GM23248 (cell line): ENCODE measurements at regions not wholly inside any gene's neighbourhood (a gene's known extent, or its start where the extent isn't known, plus 50 kb on each side); places are given as distances from the start of the nearest gene placed in this dataset.
"Not testable (repeated sequence)": the region's sequence is repeated elsewhere in the genome, so short reads cannot be mapped to it uniquely, and the experiment has no call there.

ENCODE experiments used
- DNase-seq: peaks from one replicate; pipeline ENCODE4 v3.0.0-alpha.2; 2015
- H2AFZ ChIP-seq: fragments of 200-600 bp; sonication (generic); 2 replicates; pipeline ENCODE4 v1.6.1; 2016; ENCODE audit warnings: antibody characterized with exemption
- H3F3A ChIP-seq: fragments of 200-600 bp; sonication (generic); 2 replicates; pipeline ENCODE4 v1.6.1; 2016; ENCODE audit warnings: mild to moderate bottlenecking, antibody characterized with exemption, mixed run types; ENCODE audit not compliant: insufficient read depth
- H3K27ac ChIP-seq: fragments of 200-600 bp; sonication (generic); 2 replicates; pipeline ENCODE4 v1.5.1; 2016; ENCODE audit warnings: mild to moderate bottlenecking
- H3K27me3 ChIP-seq: fragments of 200-600 bp; sonication (generic); replicated peaks from 2 replicates; pipeline ENCODE4 v1.6.1; 2016; ENCODE audit warnings: mild to moderate bottlenecking; ENCODE audit not compliant: insufficient read depth
- H3K36me3 ChIP-seq: fragments of 200-600 bp; sonication (generic); 2 replicates; pipeline ENCODE4 v1.6.1; 2016; ENCODE audit warnings: low read depth, mild to moderate bottlenecking
- H3K4me1 ChIP-seq: fragments of 200-600 bp; sonication (generic); 2 replicates; pipeline ENCODE4 v1.6.1; 2016; ENCODE audit warnings: mild to moderate bottlenecking; ENCODE audit not compliant: insufficient read depth
- H3K4me2 ChIP-seq: fragments of 200-600 bp; sonication (generic); one replicate; pipeline ENCODE4 v1.6.1; 2016; ENCODE audit warnings: mild to moderate bottlenecking; ENCODE audit not compliant: unreplicated experiment
- H3K4me3 ChIP-seq: fragments of 200-600 bp; sonication (generic); 2 replicates; pipeline ENCODE4 v1.5.1; 2016; ENCODE audit warnings: mild to moderate bottlenecking
- H3K79me2 ChIP-seq: fragments of 200-600 bp; sonication (generic); 2 replicates; pipeline ENCODE4 v1.6.1; 2016; ENCODE audit warnings: mild to moderate bottlenecking; ENCODE audit not compliant: insufficient read depth
- H3K9ac ChIP-seq: fragments of 200-600 bp; sonication (generic); 2 replicates; pipeline ENCODE4 v1.6.1; 2016; ENCODE audit warnings: mild to moderate bottlenecking
- H3K9me2 ChIP-seq: fragments of 200-600 bp; sonication (generic); 2 replicates; pipeline ENCODE4 v1.6.1; 2016; ENCODE audit warnings: mixed run types, mild to moderate bottlenecking, moderate library complexity; ENCODE audit not compliant: insufficient read depth
- H3K9me3 ChIP-seq: fragments of 200-600 bp; sonication (generic); one replicate; pipeline ENCODE4 v1.6.1; 2017; ENCODE audit warnings: low read depth
- H4K20me1 ChIP-seq: fragments of 200-600 bp; sonication (generic); 2 replicates; pipeline ENCODE4 v1.6.0; 2016; ENCODE audit not compliant: insufficient read depth
- EZH2 ChIP-seq: fragments of 200-600 bp; sonication (generic); IDR thresholded peaks from 2 replicates; pipeline ENCODE4 v1.6.1; 2018; ENCODE audit warnings: antibody characterized with exemption, mild to moderate bottlenecking; ENCODE audit not compliant: insufficient read depth, poor library complexity, severe bottlenecking
- EZH2phosphoT487 ChIP-seq: fragments of 200-600 bp; sonication (generic); IDR thresholded peaks from 2 replicates; pipeline ENCODE4 v1.6.1; 2018; ENCODE audit warnings: antibody characterized with exemption, moderate library complexity, mild to moderate bottlenecking, low read depth; ENCODE audit not compliant: insufficient read depth
- WGBS, 2 experiments: methylation state at CpG; one replicate each; pipeline ENCODE4 v1.1.6; 2015 to 2017; ENCODE audit warnings: low lambda C conversion rate in 2 of 2, low coverage in 1 of 2; ENCODE audit errors: missing lambda C conversion rate in 2 of 2; 5-methylcytosine and 5-hydroxymethylcytosine counted together
- in situ Hi-C: fragments of 300-500 bp; cut with MboI; formaldehyde crosslinking; loops from 2 replicates; pipeline ENCODE4 v1.15.0; 2020

DNA sequence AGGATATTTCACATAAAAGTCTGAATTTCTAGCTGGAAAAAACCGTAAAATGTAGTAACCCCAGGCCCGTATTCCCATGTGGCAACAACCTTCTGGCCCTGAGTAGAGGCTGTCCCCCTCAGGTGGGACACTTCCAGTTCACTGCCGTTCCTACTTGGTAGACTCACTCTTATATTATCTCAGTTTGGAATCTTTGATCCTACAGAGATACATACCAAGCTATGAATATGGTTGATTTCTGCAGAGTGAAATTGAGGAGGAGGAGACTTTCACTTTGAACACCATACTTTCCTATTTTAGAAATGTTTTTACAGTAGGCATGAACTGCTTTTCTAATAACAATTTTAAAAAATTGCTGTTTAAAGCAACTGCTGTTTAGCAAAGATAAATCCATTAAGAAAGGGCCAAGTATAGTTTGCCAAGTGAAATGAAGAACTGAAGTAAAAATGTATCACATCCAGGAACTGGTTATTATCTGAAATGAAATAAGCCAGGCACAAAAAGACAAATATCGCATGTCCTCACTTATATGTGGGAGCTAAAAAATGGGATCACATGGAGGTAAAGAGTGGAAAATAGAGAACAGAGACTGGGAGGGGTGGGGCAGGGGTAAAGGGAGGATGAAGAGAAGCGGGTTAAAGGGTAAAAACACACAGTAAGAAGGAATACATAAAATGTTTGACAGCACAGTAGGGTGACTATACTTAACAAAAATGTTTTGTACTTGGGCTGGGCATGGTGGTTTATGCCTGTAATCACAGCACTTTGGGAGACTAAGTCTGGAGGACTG, 92.8 kb upstream of the METAP2 start:
- Histone ChIP-seq H4K20me1 (no peaks in the 10 kb centered on the region), H3K9ac (no peak overlapping the region), H2AFZ (0 out of 2 replicates have a peak overlapping the region, but pooled peaks have one; percentile 26), H3K27ac (no peak overlapping the region), H3K4me2 (no peak overlapping the region), H3K4me1 (peaks cover 21% of the 10 kb centered on the region), H3K79me2 (no peaks in the 10 kb centered on the region), H3K36me3 (no peaks in the 10 kb centered on the region), H3K9me2 (no peaks in the 10 kb centered on the region), H3K9me3 (no peaks in the 10 kb centered on the region), H3F3A (peaks cover 8% of the 10 kb centered on the region; the same call in 1 of the 2 replicates), H3K4me3 (no peak overlapping the region), H3K27me3 (no peaks in the 10 kb centered on the region)
- peak; percentile 41 for DNase-seq
- TF ChIP-seq EZH2 (no peak), EZH2phosphoT487 (no peak)
- in situ Hi-C loops = no loop called here
- 58 to 64% methylated on average over 5 of the region's 5 CpGs for WGBS, 2 experiments

DNA sequence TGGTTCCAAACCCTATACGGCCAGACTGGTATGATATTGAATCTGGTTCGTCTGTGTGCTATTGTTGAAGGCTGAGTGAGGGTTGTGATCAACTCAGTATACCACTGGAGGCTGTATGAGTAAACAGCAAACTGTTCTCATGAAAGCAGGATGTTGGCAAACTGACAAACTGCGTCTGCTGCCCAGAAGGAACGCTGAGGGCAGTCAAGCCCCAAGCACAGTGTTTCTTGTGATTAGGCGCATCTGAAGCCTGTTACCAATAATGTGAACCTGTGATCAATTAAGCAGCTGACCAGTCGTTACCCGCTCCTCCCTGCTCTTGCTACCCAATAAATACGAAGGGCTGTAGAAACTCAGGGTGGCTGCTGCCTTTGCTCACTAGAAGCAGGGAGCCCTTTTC, 90.0 kb upstream of the METAP2 start:
- H4K20me1 ChIP-seq, H3K36me3 ChIP-seq, H3F3A ChIP-seq, H3K27ac ChIP-seq, H3K27me3 ChIP-seq, H3K9me3 ChIP-seq, H3K79me2 ChIP-seq, H3K9me2 ChIP-seq, in situ Hi-C loops: not testable (repeated sequence)
- H3K4me2 ChIP-seq = peak overlapping the region; percentile 52
- H3K4me3 ChIP-seq = peak overlapping the region; percentile 44
- 2 to 3% methylated on average over 8 of the region's 8 CpGs for WGBS, 2 experiments
- DNase-seq = peak; percentile 68
- H2AFZ ChIP-seq = peak overlapping the region; percentile 60
- peaks cover 21% of the 10 kb centered on the region for H3K4me1 ChIP-seq
- H3K9ac ChIP-seq = peak overlapping the region; percentile 21

DNA sequence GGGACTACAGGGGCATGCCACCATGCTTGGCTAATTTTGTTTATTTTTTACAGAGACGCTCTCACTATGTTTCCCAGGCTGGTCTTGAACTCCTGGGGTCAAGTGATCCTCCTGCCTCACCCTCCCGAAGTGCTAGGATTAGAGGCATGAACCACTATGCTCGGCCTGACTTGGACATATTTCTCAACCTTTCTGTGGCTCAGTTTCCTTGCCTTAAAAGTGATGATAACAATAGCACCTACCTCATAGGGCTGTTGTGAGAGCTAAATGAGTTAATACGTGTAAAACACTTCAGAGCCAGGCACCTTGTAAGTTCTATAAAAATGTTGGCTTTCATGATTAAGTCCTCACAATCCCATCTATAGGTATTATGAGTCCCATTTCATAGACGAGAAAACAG, 89.2 kb upstream of the METAP2 start:
- H3K36me3 ChIP-seq = no peaks in the 10 kb centered on the region
- no peaks in the 10 kb centered on the region for H3K9me2 ChIP-seq
- H4K20me1 ChIP-seq = no peaks in the 10 kb centered on the region
- no peak for DNase-seq
- peaks cover 21% of the 10 kb centered on the region for H3K4me1 ChIP-seq
- no peak overlapping the region for H3K27ac ChIP-seq
- H3K4me2 ChIP-seq = peak overlapping the region; percentile 83
- H2AFZ ChIP-seq = 0 out of 2 replicates have a peak overlapping the region, but pooled peaks have one; percentile 67
- no peaks in the 10 kb centered on the region for H3K27me3 ChIP-seq
- WGBS, 2 experiments = 63 to 72% methylated on average over 5 of the region's 5 CpGs
- H3K4me3 ChIP-seq = peak overlapping the region; percentile 66
- H3K9me3 ChIP-seq = no peaks in the 10 kb centered on the region
- H3F3A ChIP-seq = peaks cover 8% of the 10 kb centered on the region; the same call in 1 of the 2 replicates
- no peak overlapping the region for H3K9ac ChIP-seq
- H3K79me2 ChIP-seq = no peaks in the 10 kb centered on the region
- in situ Hi-C loops = no loop called here
- TF ChIP-seq EZH2phosphoT487 = no peak
- TF ChIP-seq EZH2 = no peak

DNA sequence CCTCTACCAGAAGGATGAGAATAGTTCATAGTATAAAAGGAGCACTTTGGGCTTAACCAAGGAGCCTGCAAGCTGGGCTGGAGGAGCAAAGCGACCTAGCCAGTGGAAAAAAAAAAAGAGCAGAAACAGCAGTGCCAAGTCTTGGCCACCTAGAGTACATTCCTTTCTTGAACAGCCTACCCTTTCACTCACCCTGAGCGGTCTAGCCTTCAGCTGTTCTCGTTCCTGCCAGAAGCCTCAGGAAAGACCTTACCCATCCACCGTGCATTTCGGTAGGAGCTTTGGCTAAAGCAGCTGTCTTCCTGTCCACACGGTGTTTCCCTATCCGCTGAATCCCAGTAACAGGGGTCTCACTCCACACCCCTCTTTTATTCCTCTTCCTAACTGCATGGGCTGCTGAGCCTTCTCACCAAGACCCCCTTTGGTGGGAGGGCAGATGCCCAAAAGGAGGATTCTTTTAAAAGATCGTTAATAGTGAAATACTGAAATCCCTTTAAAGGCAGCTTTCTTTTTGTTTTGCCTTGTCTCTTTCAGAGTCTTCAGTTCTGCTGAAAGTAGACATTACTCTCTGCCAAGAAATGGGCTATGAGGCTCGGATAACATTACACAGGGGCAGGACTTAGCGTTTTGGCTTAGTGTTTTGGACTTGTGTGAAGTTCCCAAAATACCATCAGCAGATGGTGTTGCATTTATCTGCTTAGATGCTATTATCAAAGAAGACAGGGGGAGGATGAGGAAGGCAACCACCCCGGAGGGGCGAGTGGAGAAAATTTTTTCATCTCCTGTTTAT, 88.5 kb upstream of the METAP2 start:
- peak overlapping the region; percentile 83 for H3K4me2 ChIP-seq
- H3K27me3 ChIP-seq = no peaks in the 10 kb centered on the region
- in situ Hi-C loops = no loop called here
- no peak for TF ChIP-seq EZH2phosphoT487
- no peak for TF ChIP-seq EZH2
- H3K4me1 ChIP-seq = peaks cover 21% of the 10 kb centered on the region
- H3K9ac ChIP-seq = peak overlapping the region; percentile 42
- no peaks in the 10 kb centered on the region for H3K36me3 ChIP-seq
- no peaks in the 10 kb centered on the region for H3K9me2 ChIP-seq
- peak; percentile 62 for DNase-seq
- H3K9me3 ChIP-seq = no peaks in the 10 kb centered on the region
- H4K20me1 ChIP-seq = no peaks in the 10 kb centered on the region
- peaks cover 8% of the 10 kb centered on the region; the same call in 1 of the 2 replicates for H3F3A ChIP-seq
- H3K79me2 ChIP-seq = no peaks in the 10 kb centered on the region
- H3K4me3 ChIP-seq = peak overlapping the region; percentile 66
- peak overlapping the region; percentile 24 for H3K27ac ChIP-seq
- WGBS, 2 experiments = 6 to 9% methylated on average over 12 of the region's 12 CpGs
- H2AFZ ChIP-seq = peak overlapping the region; percentile 67
